ENCODE measurements at regions not wholly inside any gene's neighbourhood (a gene's known extent, or its start where the extent isn't known, plus 50 kb on each side); places are given as distances from the start of the nearest gene placed in this dataset.

GRCh38 chr6:9576521-9576920 is 838.4 kb downstream of the TFAP2A start:
- TF ChIP-seq YY1 (IDR thresholded peaks at IDR 0.05; ENCODE audit: low read depth) (no peak), NFIC (IDR thresholded peaks at IDR 0.05) (no peak), EP300 (IDR thresholded peaks at IDR 0.05; ENCODE audit: borderline replicate concordance) (no peak), EGR1 (IDR thresholded peaks at IDR 0.05) (no peak), ZBTB7A (IDR thresholded peaks at IDR 0.05; ENCODE audit: low read depth) (no peak), TAF1 (IDR thresholded peaks at IDR 0.05; ENCODE audit: low read depth) (no peak), REST (IDR thresholded peaks at IDR 0.05; ENCODE audit: low read depth) (no peak), TEAD4 (IDR thresholded peaks at IDR 0.05) (no peak), FOXM1 (IDR thresholded peaks at IDR 0.05; ENCODE audit: borderline replicate concordance, low read depth) (no peak), TCF12 (IDR thresholded peaks at IDR 0.05; ENCODE audit: low read depth) (no peak), USF1 (IDR thresholded peaks at IDR 0.05) (no peak), RAD21 (IDR thresholded peaks at IDR 0.05; ENCODE audit: low read depth) (no peak), CEBPB (IDR thresholded peaks at IDR 0.05) (no peak), CREB1 (IDR thresholded peaks at IDR 0.05; ENCODE audit: low read depth) (no peak), MAX (IDR thresholded peaks at IDR 0.05) (no peak)

- TF ChIP-seq USF1 (IDR thresholded peaks at IDR 0.05) (no peak), TCF12 (IDR thresholded peaks at IDR 0.05; ENCODE audit: low read depth) (no peak), FOXM1 (IDR thresholded peaks at IDR 0.05; ENCODE audit: borderline replicate concordance, low read depth) (no peak), ZBTB7A (IDR thresholded peaks at IDR 0.05; ENCODE audit: low read depth) (no peak), CEBPB (IDR thresholded peaks at IDR 0.05) (no peak), TEAD4 (IDR thresholded peaks at IDR 0.05) (no peak), REST (IDR thresholded peaks at IDR 0.05; ENCODE audit: low read depth) (no peak), NFIC (IDR thresholded peaks at IDR 0.05) (no peak), EP300 (IDR thresholded peaks at IDR 0.05; ENCODE audit: borderline replicate concordance) (no peak), MAX (IDR thresholded peaks at IDR 0.05) (no peak)
Observed at GRCh38 chr6:9566096-9566495, 848.8 kb downstream of the TFAP2A start.

GRCh38 chr6:9564021-9564420 is 850.9 kb downstream of the TFAP2A start:
- no peak for TF ChIP-seq FOXM1 (IDR thresholded peaks at IDR 0.05; ENCODE audit: borderline replicate concordance, low read depth)
- no peak for TF ChIP-seq REST (IDR thresholded peaks at IDR 0.05; ENCODE audit: low read depth)
- no peak for TF ChIP-seq TCF12 (IDR thresholded peaks at IDR 0.05; ENCODE audit: low read depth)
- no peak for TF ChIP-seq YY1 (IDR thresholded peaks at IDR 0.05; ENCODE audit: low read depth)
- no peak for TF ChIP-seq CEBPB (IDR thresholded peaks at IDR 0.05)
- no peak for TF ChIP-seq NFIC (IDR thresholded peaks at IDR 0.05)
- no peak for TF ChIP-seq RAD21 (IDR thresholded peaks at IDR 0.05; ENCODE audit: low read depth)
- TF ChIP-seq EGR1 (IDR thresholded peaks at IDR 0.05): no peak
- no peak for TF ChIP-seq ZBTB7A (IDR thresholded peaks at IDR 0.05; ENCODE audit: low read depth)
- TF ChIP-seq TEAD4 (IDR thresholded peaks at IDR 0.05): no peak
- no peak for TF ChIP-seq EP300 (IDR thresholded peaks at IDR 0.05; ENCODE audit: borderline replicate concordance)

- TF ChIP-seq TAF1 (IDR thresholded peaks at IDR 0.05; ENCODE audit: low read depth) (no peak), YY1 (IDR thresholded peaks at IDR 0.05; ENCODE audit: low read depth) (no peak), EP300 (IDR thresholded peaks at IDR 0.05; ENCODE audit: borderline replicate concordance) (no peak), USF1 (IDR thresholded peaks at IDR 0.05) (no peak), TCF12 (IDR thresholded peaks at IDR 0.05; ENCODE audit: low read depth) (no peak), MAX (IDR thresholded peaks at IDR 0.05) (no peak), NFIC (IDR thresholded peaks at IDR 0.05) (no peak), TEAD4 (IDR thresholded peaks at IDR 0.05) (no peak), ZBTB7A (IDR thresholded peaks at IDR 0.05; ENCODE audit: low read depth) (no peak), FOXM1 (IDR thresholded peaks at IDR 0.05; ENCODE audit: borderline replicate concordance, low read depth) (no peak), EGR1 (IDR thresholded peaks at IDR 0.05) (no peak), CEBPB (IDR thresholded peaks at IDR 0.05) (no peak), REST (IDR thresholded peaks at IDR 0.05; ENCODE audit: low read depth) (no peak), CREB1 (IDR thresholded peaks at IDR 0.05; ENCODE audit: low read depth) (no peak), RAD21 (IDR thresholded peaks at IDR 0.05; ENCODE audit: low read depth) (no peak)
Observed at GRCh38 chr6:9563568-9563967, 851.3 kb downstream of the TFAP2A start.

All from Ishikawa (cell line).